DND-41 (cell line): ENCODE measurements at regions not wholly inside any gene's neighbourhood (a gene's known extent, or its start where the extent isn't known, plus 50 kb on each side); places are given as distances from the start of the nearest gene placed in this dataset.

Experiments used
- ATAC-seq: fragments of 200-7000 bp; cut with Tn5 transposase; 3 replicates; pipeline ENCODE4 v1.9.1; 2021; ENCODE audit warnings: low read depth; ENCODE audit not compliant: insufficient read depth
- DNase-seq: peaks from one replicate; pipeline ENCODE4 v3.0.0-alpha.2; 2020
- H2AFZ ChIP-seq: 2 replicates; pipeline ENCODE4 v1.6.0; 2012; ENCODE audit warnings: low read depth, low read length
- H3K27ac ChIP-seq: 2 replicates; pipeline ENCODE4 v1.5.1; 2012; ENCODE audit warnings: low read length, inconsistent platforms
- H3K27me3 ChIP-seq: fragments of 200-600 bp; sonication (generic); 2 replicates; pipeline ENCODE4 v1.6.0; 2012; ENCODE audit warnings: low read length, mild to moderate bottlenecking, inconsistent platforms; ENCODE audit not compliant: insufficient read depth, poor library complexity
- H3K36me3 ChIP-seq: 2 replicates; pipeline ENCODE4 v1.5.1; 2012; ENCODE audit warnings: low read length, inconsistent platforms; ENCODE audit not compliant: insufficient read depth
- H3K4me1 ChIP-seq: 2 replicates; pipeline ENCODE4 v1.5.1; 2012; ENCODE audit warnings: mild to moderate bottlenecking, low read length; ENCODE audit not compliant: insufficient read depth
- H3K4me2 ChIP-seq: 2 replicates; pipeline ENCODE4 v1.6.0; 2012; ENCODE audit warnings: mild to moderate bottlenecking, moderate library complexity, low read length, inconsistent platforms; ENCODE audit not compliant: insufficient read depth
- H3K4me3 ChIP-seq, 2 experiments: fragments of 200-600 bp in 1 of 2; shearing (Covaris generic) in 1 of 2; 2 replicates each; pipeline ENCODE4 v1.5.1; 2012 to 2016; ENCODE audit warnings: inconsistent platforms in 2 of 2, low read length in 2 of 2, mild to moderate bottlenecking in 2 of 2, low read depth in 1 of 2, moderate library complexity in 1 of 2
- H3K79me2 ChIP-seq: 2 replicates; pipeline ENCODE4 v1.6.0; 2012; ENCODE audit warnings: low read length, inconsistent platforms; ENCODE audit not compliant: insufficient read depth
- H3K9ac ChIP-seq: 2 replicates; pipeline ENCODE4 v1.6.0; 2012; ENCODE audit warnings: low read depth, mild to moderate bottlenecking, inconsistent platforms, low read length, moderate library complexity
- H3K9me3 ChIP-seq: 2 replicates; pipeline ENCODE4 v1.5.1; 2012; ENCODE audit warnings: low read length, moderate library complexity, mild to moderate bottlenecking, inconsistent platforms; ENCODE audit not compliant: insufficient read depth, severe bottlenecking
- H4K20me1 ChIP-seq: 2 replicates; pipeline ENCODE4 v1.6.0; 2012; ENCODE audit warnings: low read length; ENCODE audit not compliant: insufficient read depth
- EZH2 ChIP-seq: IDR thresholded peaks from 3 replicates; pipeline ENCODE4 v1.6.1; 2012; ENCODE audit warnings: borderline replicate concordance, low read depth, mild to moderate bottlenecking, moderate library complexity, low read length, inconsistent platforms; ENCODE audit not compliant: severe bottlenecking
- TF ChIP-seq, protein P1 (sequence below): IDR thresholded peaks from 2 replicates; pipeline ENCODE4 v1.5.1; 2012; ENCODE audit warnings: borderline replicate concordance, low read length, moderate library complexity, mild to moderate bottlenecking; ENCODE audit not compliant: poor library complexity, severe bottlenecking; ENCODE audit errors: extremely low read depth

- Histone ChIP-seq H3K27me3 (no peaks in the 10 kb centered on the region), H3K9me3 (no peaks in the 10 kb centered on the region), H3K4me2 (no peak overlapping the region), H3K36me3 (no peaks in the 10 kb centered on the region), H3K9ac (no peak overlapping the region), H2AFZ (no peak overlapping the region), H3K4me3 (no peak overlapping the region), H4K20me1 (no peaks in the 10 kb centered on the region), H3K27ac (no peak overlapping the region), H3K79me2 (no peaks in the 10 kb centered on the region), H3K4me1 (no peaks in the 10 kb centered on the region)
- TF ChIP-seq EZH2: no peak
- TF ChIP-seq, protein P1, sequence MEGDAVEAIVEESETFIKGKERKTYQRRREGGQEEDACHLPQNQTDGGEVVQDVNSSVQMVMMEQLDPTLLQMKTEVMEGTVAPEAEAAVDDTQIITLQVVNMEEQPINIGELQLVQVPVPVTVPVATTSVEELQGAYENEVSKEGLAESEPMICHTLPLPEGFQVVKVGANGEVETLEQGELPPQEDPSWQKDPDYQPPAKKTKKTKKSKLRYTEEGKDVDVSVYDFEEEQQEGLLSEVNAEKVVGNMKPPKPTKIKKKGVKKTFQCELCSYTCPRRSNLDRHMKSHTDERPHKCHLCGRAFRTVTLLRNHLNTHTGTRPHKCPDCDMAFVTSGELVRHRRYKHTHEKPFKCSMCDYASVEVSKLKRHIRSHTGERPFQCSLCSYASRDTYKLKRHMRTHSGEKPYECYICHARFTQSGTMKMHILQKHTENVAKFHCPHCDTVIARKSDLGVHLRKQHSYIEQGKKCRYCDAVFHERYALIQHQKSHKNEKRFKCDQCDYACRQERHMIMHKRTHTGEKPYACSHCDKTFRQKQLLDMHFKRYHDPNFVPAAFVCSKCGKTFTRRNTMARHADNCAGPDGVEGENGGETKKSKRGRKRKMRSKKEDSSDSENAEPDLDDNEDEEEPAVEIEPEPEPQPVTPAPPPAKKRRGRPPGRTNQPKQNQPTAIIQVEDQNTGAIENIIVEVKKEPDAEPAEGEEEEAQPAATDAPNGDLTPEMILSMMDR: no peak
- DNase-seq: no peak
- ATAC-seq: no peak
Observed at GRCh38 chr3:71903112-71903495, 118.2 kb upstream of the PROK2 start.

DNA sequence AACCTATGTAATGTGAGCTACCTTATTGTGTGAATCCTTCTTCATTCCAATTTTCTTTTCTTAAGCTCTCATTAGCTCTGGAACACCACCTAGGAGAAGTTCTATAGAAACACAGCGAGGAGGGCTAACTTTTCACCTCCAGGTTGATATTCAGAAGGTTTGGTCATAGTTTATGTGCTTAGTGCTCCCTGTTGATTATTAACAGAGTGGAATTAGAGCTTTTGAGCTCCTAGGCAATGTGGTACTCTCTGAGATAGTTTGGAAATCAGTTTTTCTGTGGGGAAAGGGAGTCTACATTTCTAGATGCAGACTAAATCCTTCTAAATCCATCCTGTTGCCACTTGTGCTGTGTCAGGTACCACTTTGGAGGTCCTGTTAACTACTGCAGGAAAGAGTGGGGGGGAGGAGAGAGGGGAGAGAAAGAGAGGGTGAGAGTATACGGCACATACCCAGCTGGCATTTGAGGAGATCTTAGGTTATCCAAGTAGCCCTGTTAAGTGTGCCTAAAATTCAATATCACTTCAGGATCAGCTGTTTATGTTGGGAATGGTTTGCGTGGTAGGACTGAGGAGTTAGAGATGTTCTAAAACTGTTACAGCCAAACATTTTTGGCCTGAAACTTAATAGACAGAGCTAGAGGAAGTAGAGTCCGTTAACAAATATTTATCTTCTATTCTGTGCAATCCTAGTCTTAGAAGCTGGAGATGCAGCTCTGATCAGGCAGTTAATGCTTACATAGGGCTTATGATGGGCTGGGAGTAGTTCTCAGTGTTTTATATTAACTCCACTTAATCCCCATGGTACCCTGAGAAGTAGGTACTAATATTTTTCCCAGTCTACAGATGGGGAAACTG, 117.5 kb upstream of the PROK2 start:
- Histone ChIP-seq H3K36me3 (no peaks in the 10 kb centered on the region), H3K4me1 (no peaks in the 10 kb centered on the region), H3K79me2 (no peaks in the 10 kb centered on the region), H3K4me2 (no peak overlapping the region), H3K27me3 (no peaks in the 10 kb centered on the region), H2AFZ (no peak overlapping the region), H4K20me1 (no peaks in the 10 kb centered on the region), H3K4me3 (no peak overlapping the region), H3K9ac (no peak overlapping the region), H3K27ac (no peak overlapping the region), H3K9me3 (no peaks in the 10 kb centered on the region)
- TF ChIP-seq EZH2: no peak
- TF ChIP-seq, protein P1: no peak
- DNase-seq: no peak
- ATAC-seq: no peak

DNA sequence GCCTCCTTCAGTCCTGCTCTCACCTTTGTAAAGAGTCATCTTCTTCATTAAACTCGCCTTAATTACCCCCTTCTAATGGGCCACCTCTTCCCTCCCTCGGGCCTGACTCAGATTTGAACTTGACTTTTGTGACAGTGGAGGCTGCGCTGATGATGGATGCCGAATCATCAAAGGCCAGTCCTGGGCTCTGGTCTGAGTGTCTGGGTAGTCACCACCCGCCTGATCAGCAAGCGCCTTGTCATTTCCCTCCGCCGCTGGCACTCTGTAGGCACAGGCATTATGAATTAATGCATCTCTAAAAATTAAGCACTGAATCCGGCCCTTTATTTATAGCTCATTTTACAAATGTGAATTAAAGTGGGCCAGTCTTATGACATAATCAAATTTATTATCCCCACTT, 116.7 kb upstream of the PROK2 start:
- no peak overlapping the region for H3K4me3 ChIP-seq
- no peak overlapping the region for H3K4me2 ChIP-seq
- H3K27ac ChIP-seq: no peak overlapping the region
- no peaks in the 10 kb centered on the region for H3K79me2 ChIP-seq
- no peak overlapping the region for H3K9ac ChIP-seq
- H3K4me1 ChIP-seq: no peaks in the 10 kb centered on the region
- H3K36me3 ChIP-seq: no peaks in the 10 kb centered on the region
- no peaks in the 10 kb centered on the region for H3K9me3 ChIP-seq
- no peak for TF ChIP-seq EZH2
- TF ChIP-seq, protein P1: no peak
- DNase-seq (no peak), ATAC-seq (no peak)
- H3K27me3 ChIP-seq: peaks cover 3% of the 10 kb centered on the region
- no peaks in the 10 kb centered on the region for H4K20me1 ChIP-seq
- H2AFZ ChIP-seq: no peak overlapping the region
